GM23248 (cell line): ENCODE measurements at regions not wholly inside any gene's neighbourhood (a gene's known extent, or its start where the extent isn't known, plus 50 kb on each side); places are given as distances from the start of the nearest gene placed in this dataset.

Experiments used
- DNase-seq: peaks from one replicate; pipeline ENCODE4 v3.0.0-alpha.2; 2015
- H2AFZ ChIP-seq: fragments of 200-600 bp; sonication (generic); 2 replicates; pipeline ENCODE4 v1.6.1; 2016; ENCODE audit warnings: antibody characterized with exemption
- H3F3A ChIP-seq: fragments of 200-600 bp; sonication (generic); 2 replicates; pipeline ENCODE4 v1.6.1; 2016; ENCODE audit warnings: mild to moderate bottlenecking, antibody characterized with exemption, mixed run types; ENCODE audit not compliant: insufficient read depth
- H3K27ac ChIP-seq: fragments of 200-600 bp; sonication (generic); 2 replicates; pipeline ENCODE4 v1.5.1; 2016; ENCODE audit warnings: mild to moderate bottlenecking
- H3K27me3 ChIP-seq: fragments of 200-600 bp; sonication (generic); replicated peaks from 2 replicates; pipeline ENCODE4 v1.6.1; 2016; ENCODE audit warnings: mild to moderate bottlenecking; ENCODE audit not compliant: insufficient read depth
- H3K36me3 ChIP-seq: fragments of 200-600 bp; sonication (generic); 2 replicates; pipeline ENCODE4 v1.6.1; 2016; ENCODE audit warnings: low read depth, mild to moderate bottlenecking
- H3K4me1 ChIP-seq: fragments of 200-600 bp; sonication (generic); 2 replicates; pipeline ENCODE4 v1.6.1; 2016; ENCODE audit warnings: mild to moderate bottlenecking; ENCODE audit not compliant: insufficient read depth
- H3K4me2 ChIP-seq: fragments of 200-600 bp; sonication (generic); one replicate; pipeline ENCODE4 v1.6.1; 2016; ENCODE audit warnings: mild to moderate bottlenecking; ENCODE audit not compliant: unreplicated experiment
- H3K4me3 ChIP-seq: fragments of 200-600 bp; sonication (generic); 2 replicates; pipeline ENCODE4 v1.5.1; 2016; ENCODE audit warnings: mild to moderate bottlenecking
- H3K79me2 ChIP-seq: fragments of 200-600 bp; sonication (generic); 2 replicates; pipeline ENCODE4 v1.6.1; 2016; ENCODE audit warnings: mild to moderate bottlenecking; ENCODE audit not compliant: insufficient read depth
- H3K9ac ChIP-seq: fragments of 200-600 bp; sonication (generic); 2 replicates; pipeline ENCODE4 v1.6.1; 2016; ENCODE audit warnings: mild to moderate bottlenecking
- H3K9me2 ChIP-seq: fragments of 200-600 bp; sonication (generic); 2 replicates; pipeline ENCODE4 v1.6.1; 2016; ENCODE audit warnings: mixed run types, mild to moderate bottlenecking, moderate library complexity; ENCODE audit not compliant: insufficient read depth
- H3K9me3 ChIP-seq: fragments of 200-600 bp; sonication (generic); one replicate; pipeline ENCODE4 v1.6.1; 2017; ENCODE audit warnings: low read depth
- H4K20me1 ChIP-seq: fragments of 200-600 bp; sonication (generic); 2 replicates; pipeline ENCODE4 v1.6.0; 2016; ENCODE audit not compliant: insufficient read depth
- EZH2 ChIP-seq: fragments of 200-600 bp; sonication (generic); IDR thresholded peaks from 2 replicates; pipeline ENCODE4 v1.6.1; 2018; ENCODE audit warnings: antibody characterized with exemption, mild to moderate bottlenecking; ENCODE audit not compliant: insufficient read depth, poor library complexity, severe bottlenecking
- EZH2phosphoT487 ChIP-seq: fragments of 200-600 bp; sonication (generic); IDR thresholded peaks from 2 replicates; pipeline ENCODE4 v1.6.1; 2018; ENCODE audit warnings: antibody characterized with exemption, moderate library complexity, mild to moderate bottlenecking, low read depth; ENCODE audit not compliant: insufficient read depth
- WGBS, 2 experiments: methylation state at CpG; one replicate each; pipeline ENCODE4 v1.1.6; 2015 to 2017; ENCODE audit warnings: low lambda C conversion rate in 2 of 2, low coverage in 1 of 2; ENCODE audit errors: missing lambda C conversion rate in 2 of 2; 5-methylcytosine and 5-hydroxymethylcytosine counted together
- in situ Hi-C: fragments of 300-500 bp; cut with MboI; formaldehyde crosslinking; loops from 2 replicates; pipeline ENCODE4 v1.15.0; 2020

- Histone ChIP-seq H3K9ac (no peak overlapping the region), H3K4me2 (no peak overlapping the region), H3K9me3 (no peaks in the 10 kb centered on the region), H3F3A (no peaks in the 10 kb centered on the region), H3K79me2 (no peaks in the 10 kb centered on the region), H3K36me3 (no peaks in the 10 kb centered on the region), H2AFZ (no peak overlapping the region), H3K4me1 (no peaks in the 10 kb centered on the region), H3K27me3 (no peaks in the 10 kb centered on the region), H3K27ac (no peak overlapping the region), H4K20me1 (no peaks in the 10 kb centered on the region), H3K4me3 (no peak overlapping the region), H3K9me2 (no peaks in the 10 kb centered on the region)
- in situ Hi-C loops = no loop called here
- TF ChIP-seq EZH2phosphoT487 (no peak), EZH2 (no peak)
- no peak for DNase-seq
Measured at GRCh38 chr18:51429644-51430043, 232.2 kb upstream of the MEX3C start.

GRCh38 chr18:51430538-51430937 lies 233.1 kb upstream of the MEX3C start:
- H3K4me3 ChIP-seq = no peak overlapping the region
- H3K9ac ChIP-seq = no peak overlapping the region
- no peak overlapping the region for H3K27ac ChIP-seq
- in situ Hi-C loops = no loop called here
- no peaks in the 10 kb centered on the region for H4K20me1 ChIP-seq
- TF ChIP-seq EZH2 (no peak), EZH2phosphoT487 (no peak)
- no peaks in the 10 kb centered on the region for H3K4me1 ChIP-seq
- no peak overlapping the region for H3K4me2 ChIP-seq
- H3K9me3 ChIP-seq = no peaks in the 10 kb centered on the region
- H3F3A ChIP-seq = no peaks in the 10 kb centered on the region
- WGBS, 2 experiments = 68 to 71% methylated on average over 1 of the region's 1 CpG
- no peak overlapping the region for H2AFZ ChIP-seq
- no peak for DNase-seq
- no peaks in the 10 kb centered on the region for H3K27me3 ChIP-seq
- H3K36me3 ChIP-seq = no peaks in the 10 kb centered on the region
- no peaks in the 10 kb centered on the region for H3K79me2 ChIP-seq
- no peaks in the 10 kb centered on the region for H3K9me2 ChIP-seq

GRCh38 chr18:51433296-51433695 lies 235.8 kb upstream of the MEX3C start:
- in situ Hi-C loops = no loop called here
- H2AFZ ChIP-seq = no peak overlapping the region
- H3K4me3 ChIP-seq = no peak overlapping the region
- H4K20me1 ChIP-seq = no peaks in the 10 kb centered on the region
- no peaks in the 10 kb centered on the region for H3K4me1 ChIP-seq
- H3K9me3 ChIP-seq = no peaks in the 10 kb centered on the region
- no peaks in the 10 kb centered on the region for H3K9me2 ChIP-seq
- no peaks in the 10 kb centered on the region for H3K36me3 ChIP-seq
- no peaks in the 10 kb centered on the region for H3K27me3 ChIP-seq
- no peak overlapping the region for H3K27ac ChIP-seq
- no peaks in the 10 kb centered on the region for H3K79me2 ChIP-seq
- no peak for DNase-seq
- no peaks in the 10 kb centered on the region for H3F3A ChIP-seq
- no peak overlapping the region for H3K4me2 ChIP-seq
- no peak for TF ChIP-seq EZH2
- TF ChIP-seq EZH2phosphoT487 = no peak
- H3K9ac ChIP-seq = no peak overlapping the region
- WGBS, 2 experiments = 26 to 28% methylated on average over 4 of the region's 4 CpGs

- H3K27me3 ChIP-seq = no peaks in the 10 kb centered on the region
- H3K36me3 ChIP-seq = no peaks in the 10 kb centered on the region
- no peaks in the 10 kb centered on the region for H4K20me1 ChIP-seq
- no peaks in the 10 kb centered on the region for H3K9me3 ChIP-seq
- H3F3A ChIP-seq = no peaks in the 10 kb centered on the region
- TF ChIP-seq EZH2 = no peak
- no peak for TF ChIP-seq EZH2phosphoT487
- no peak overlapping the region for H3K27ac ChIP-seq
- in situ Hi-C loops = no loop called here
- WGBS, 2 experiments = 9 to 11% methylated on average over 3 of the region's 3 CpGs
- H3K9me2 ChIP-seq = no peaks in the 10 kb centered on the region
- H3K4me1 ChIP-seq = no peaks in the 10 kb centered on the region
- no peak overlapping the region for H2AFZ ChIP-seq
- no peak overlapping the region for H3K4me3 ChIP-seq
- DNase-seq = no peak
- H3K79me2 ChIP-seq = no peaks in the 10 kb centered on the region
- H3K4me2 ChIP-seq = no peak overlapping the region
- H3K9ac ChIP-seq = no peak overlapping the region
Measured at GRCh38 chr18:51433881-51434280, 236.4 kb upstream of the MEX3C start.
